ENCODE measurements at regions not wholly inside any gene's neighbourhood (a gene's known extent, or its start where the extent isn't known, plus 50 kb on each side); places are given as distances from the start of the nearest gene placed in this dataset.

DNA sequence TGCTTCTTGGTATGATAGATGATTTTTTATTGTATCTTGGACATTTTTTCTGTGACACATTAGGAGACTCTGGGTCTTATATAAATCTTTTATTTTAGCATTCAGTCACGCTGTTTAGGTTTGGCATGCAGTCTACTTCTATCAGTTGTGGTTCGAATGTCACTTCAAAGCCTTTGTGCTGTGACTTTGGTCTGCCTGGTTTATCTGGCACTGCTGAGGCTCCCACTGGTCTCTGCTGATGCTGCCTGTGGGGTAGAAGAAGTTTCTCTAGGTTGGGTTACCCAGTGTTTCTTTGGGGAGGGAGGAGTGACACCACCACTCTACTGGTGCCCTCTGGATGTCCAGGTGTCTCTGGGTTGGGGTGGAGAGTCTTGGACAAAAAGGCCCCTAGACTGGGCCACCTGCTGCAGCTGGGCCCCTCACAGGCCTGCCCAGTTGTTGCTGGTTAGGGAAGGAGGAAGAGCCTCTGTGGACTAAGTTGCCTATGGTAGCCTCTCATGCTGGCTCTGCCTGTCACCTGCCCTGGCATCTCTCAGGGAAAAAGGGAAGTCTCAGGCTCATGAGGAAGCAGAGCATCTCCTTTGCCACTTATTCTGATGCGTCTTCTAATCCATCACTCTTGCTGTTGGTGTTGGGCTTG is 115.4 kb upstream of the HS6ST1 start:
- H3K4me3 Mint-ChIP-seq: no peak overlapping the region
- intact Hi-C loops (cut with micrococcal nuclease): no loop called here
- peaks cover 15% of the 10 kb centered on the region for H3K27me3 Mint-ChIP-seq (ENCODE audit: low read depth)
- CTCF ChIA-PET: no interaction called here
- no peak for DNase-seq
- peaks cover 13% of the 10 kb centered on the region for H3K9me3 Mint-ChIP-seq
- no peaks in the 10 kb centered on the region for H3K36me3 Mint-ChIP-seq (ENCODE audit: low read depth)
- H3K4me1 Mint-ChIP-seq (ENCODE audit: low read depth): no peaks in the 10 kb centered on the region
- H3K27ac Mint-ChIP-seq: no peak overlapping the region

DNA sequence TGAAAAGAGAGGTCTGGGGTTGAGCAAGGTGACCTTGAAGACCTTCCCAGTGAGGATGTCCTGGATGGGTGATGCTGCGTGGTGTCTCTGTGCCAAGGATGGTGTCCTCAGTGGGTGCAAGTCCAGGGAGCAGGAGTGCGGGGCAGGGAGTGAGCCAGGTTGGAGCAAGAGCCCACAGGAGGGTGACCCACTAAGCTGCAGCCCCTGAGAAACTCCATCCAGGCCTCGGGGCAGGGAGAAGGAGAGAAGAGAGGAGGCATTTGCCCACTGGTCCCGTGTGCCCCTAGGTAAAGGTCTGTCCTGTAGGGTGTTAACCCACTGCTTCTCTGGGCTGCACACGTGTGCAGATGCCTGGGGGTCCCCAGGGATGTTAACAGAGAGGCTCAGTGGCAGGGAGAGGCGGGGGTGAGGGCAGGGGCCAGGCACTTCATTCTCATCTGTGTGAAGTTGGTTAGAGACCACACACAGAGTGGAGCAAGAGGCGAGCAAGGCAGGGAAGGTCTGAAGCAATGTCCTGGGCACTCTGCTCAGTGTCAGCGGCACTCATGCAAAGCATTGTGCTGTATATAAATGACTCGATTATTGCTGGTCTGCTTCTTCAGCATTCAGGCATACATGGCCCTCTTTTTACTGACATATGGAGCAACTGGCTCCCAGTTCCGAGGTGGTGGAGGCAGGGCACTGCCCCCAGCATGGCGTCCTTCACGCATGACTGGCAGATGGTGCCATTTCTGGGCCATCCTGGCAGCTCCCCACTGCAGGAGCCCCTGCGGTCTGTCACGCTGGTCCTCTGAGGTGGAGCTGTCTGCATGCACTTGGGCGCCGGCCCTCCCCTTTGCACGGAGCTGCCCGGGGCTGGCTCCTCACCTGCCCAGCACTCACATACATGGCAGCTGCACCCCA is 117.2 kb upstream of the HS6ST1 start:
- no peak for DNase-seq
- Mint-ChIP-seq H3K4me3 (no peak overlapping the region), H3K27me3 (ENCODE audit: low read depth) (peaks cover 12% of the 10 kb centered on the region), H3K27ac (no peak overlapping the region), H3K4me1 (ENCODE audit: low read depth) (no peaks in the 10 kb centered on the region), H3K9me3 (peaks cover 1% of the 10 kb centered on the region), H3K36me3 (ENCODE audit: low read depth) (no peaks in the 10 kb centered on the region)
- CTCF ChIA-PET: no interaction called here
- intact Hi-C loops (cut with micrococcal nuclease): no loop called here

DNA sequence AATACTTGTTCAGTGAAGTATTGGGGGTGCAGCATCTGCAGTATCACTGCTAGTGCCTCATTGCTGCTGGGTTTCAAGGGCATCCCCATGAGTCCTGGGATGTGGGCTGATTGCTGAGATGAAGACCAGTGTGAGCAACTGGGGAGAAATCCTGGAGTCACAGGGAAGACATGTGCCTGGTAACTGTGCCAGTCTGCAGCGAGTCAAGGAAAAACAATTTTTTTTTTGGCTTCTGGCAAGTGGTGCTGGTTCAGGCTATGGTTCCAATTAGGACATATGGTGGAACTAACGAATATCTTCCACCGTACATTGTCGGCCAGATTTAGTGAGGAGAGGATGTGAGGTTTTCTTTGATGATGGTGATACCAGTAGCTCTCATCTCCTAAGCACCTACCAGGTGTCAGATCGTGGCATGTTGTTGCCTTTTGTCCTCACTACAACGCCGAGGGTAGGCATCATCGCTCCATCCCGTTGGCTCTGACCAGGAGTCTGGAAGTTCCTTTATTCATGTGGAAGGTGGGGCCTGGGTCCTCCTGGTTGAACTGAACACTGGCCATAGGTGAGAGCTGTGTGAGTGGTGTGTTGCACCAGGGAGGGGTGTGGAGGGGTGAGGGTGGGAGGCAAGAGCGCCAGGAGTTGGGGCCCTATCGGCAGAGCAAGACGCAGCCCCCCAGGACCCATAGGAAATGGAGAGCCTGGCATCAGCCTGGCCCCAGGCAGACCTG is 118.0 kb upstream of the HS6ST1 start:
- CTCF ChIA-PET: no interaction called here
- Mint-ChIP-seq H3K27ac (no peak overlapping the region), H3K4me1 (ENCODE audit: low read depth) (no peaks in the 10 kb centered on the region), H3K27me3 (ENCODE audit: low read depth) (peaks cover 12% of the 10 kb centered on the region), H3K9me3 (peaks cover 1% of the 10 kb centered on the region), H3K36me3 (ENCODE audit: low read depth) (no peaks in the 10 kb centered on the region), H3K4me3 (no peak overlapping the region)
- DNase-seq: no peak
- intact Hi-C loops (cut with micrococcal nuclease): no loop called here

GRCh38 chr2:128437204-128437565 is 118.5 kb upstream of the HS6ST1 start:
- intact Hi-C loops (cut with micrococcal nuclease): no loop called here
- no peaks in the 10 kb centered on the region for H3K4me1 Mint-ChIP-seq (ENCODE audit: low read depth)
- H3K4me3 Mint-ChIP-seq: no peak overlapping the region
- H3K36me3 Mint-ChIP-seq (ENCODE audit: low read depth): no peaks in the 10 kb centered on the region
- DNase-seq: no peak
- H3K27ac Mint-ChIP-seq: no peak overlapping the region
- CTCF ChIA-PET: no interaction called here
- peaks cover 12% of the 10 kb centered on the region for H3K27me3 Mint-ChIP-seq (ENCODE audit: low read depth)
- peaks cover 1% of the 10 kb centered on the region for H3K9me3 Mint-ChIP-seq

DNA sequence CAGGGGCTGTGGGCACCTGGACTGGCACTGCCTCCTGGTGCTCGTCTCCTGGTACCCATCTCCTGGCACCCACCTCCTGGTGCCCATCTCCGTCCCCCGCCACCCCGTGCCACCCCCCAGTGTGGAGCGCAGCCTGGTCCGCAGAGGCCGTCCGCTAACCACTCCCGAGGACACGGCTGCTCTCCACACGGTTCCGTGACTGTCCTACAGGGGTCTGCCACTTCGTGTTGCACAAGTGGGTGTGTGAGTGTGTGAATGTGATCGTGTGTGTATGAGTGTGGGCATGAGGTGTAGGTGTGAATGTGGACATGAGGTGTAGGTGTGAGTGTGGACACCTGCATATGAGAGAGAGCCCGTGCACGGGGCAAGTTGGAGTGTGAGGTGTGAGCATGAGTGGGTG is 119.4 kb upstream of the HS6ST1 start:
- no peak for DNase-seq
- no peak overlapping the region for H3K4me3 Mint-ChIP-seq
- H3K27ac Mint-ChIP-seq: no peak overlapping the region
- no peaks in the 10 kb centered on the region for H3K36me3 Mint-ChIP-seq (ENCODE audit: low read depth)
- H3K27me3 Mint-ChIP-seq (ENCODE audit: low read depth): peaks cover 12% of the 10 kb centered on the region
- no peaks in the 10 kb centered on the region for H3K9me3 Mint-ChIP-seq
- CTCF ChIA-PET: no interaction called here
- intact Hi-C loops (cut with micrococcal nuclease): no loop called here
- H3K4me1 Mint-ChIP-seq (ENCODE audit: low read depth): no peaks in the 10 kb centered on the region

GRCh38 chr2:128438586-128438985 is 119.9 kb upstream of the HS6ST1 start:
- Mint-ChIP-seq H3K4me3 (no peak overlapping the region), H3K27me3 (ENCODE audit: low read depth) (peaks cover 12% of the 10 kb centered on the region), H3K27ac (no peak overlapping the region), H3K9me3 (no peaks in the 10 kb centered on the region), H3K4me1 (ENCODE audit: low read depth) (no peaks in the 10 kb centered on the region), H3K36me3 (ENCODE audit: low read depth) (no peaks in the 10 kb centered on the region)
- intact Hi-C loops (cut with micrococcal nuclease): no loop called here
- CTCF ChIA-PET: no interaction called here
- DNase-seq: no peak

DNA sequence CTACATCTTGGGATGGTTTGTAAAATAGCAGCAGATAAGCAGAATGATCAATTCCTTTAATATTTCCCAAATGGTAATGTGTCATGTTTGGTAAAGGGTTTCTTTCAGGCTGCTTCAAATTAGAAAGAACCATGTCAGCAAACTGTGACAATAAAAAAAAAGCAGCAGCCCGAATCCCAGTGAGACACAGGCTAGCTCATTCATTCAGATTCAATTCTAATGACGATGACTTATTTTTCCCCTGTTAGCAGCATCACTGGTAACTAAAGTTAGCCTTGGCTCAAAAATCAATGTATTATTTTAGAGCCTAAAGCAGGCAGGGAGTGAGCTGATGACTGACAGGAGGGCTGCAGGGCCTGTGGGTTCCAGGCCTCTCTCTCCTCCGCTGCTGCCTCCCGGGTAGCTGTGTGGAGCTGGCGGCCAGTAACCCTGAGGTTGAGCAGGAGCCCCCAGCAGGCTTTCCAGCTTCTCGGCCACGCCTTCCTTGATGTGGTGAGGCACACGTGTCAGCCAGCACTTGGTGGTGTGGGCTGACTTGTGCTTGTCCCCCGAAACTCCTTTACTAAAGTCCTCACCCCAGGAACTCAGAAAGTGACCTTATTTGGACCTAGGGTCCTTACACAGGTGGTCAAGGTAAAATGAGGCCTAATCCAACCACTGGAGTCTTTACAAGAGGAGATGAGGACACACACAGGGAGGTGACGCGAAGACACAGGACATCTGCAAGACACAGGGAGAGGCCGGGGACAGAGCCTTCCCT is 120.5 kb upstream of the HS6ST1 start:
- intact Hi-C loops (cut with micrococcal nuclease): no loop called here
- Mint-ChIP-seq H3K4me3 (no peak overlapping the region), H3K27me3 (ENCODE audit: low read depth) (peaks cover 12% of the 10 kb centered on the region), H3K27ac (no peak overlapping the region), H3K36me3 (ENCODE audit: low read depth) (no peaks in the 10 kb centered on the region), H3K9me3 (no peaks in the 10 kb centered on the region), H3K4me1 (ENCODE audit: low read depth) (no peaks in the 10 kb centered on the region)
- no peak for DNase-seq
- CTCF ChIA-PET: no interaction called here

GRCh38 chr2:128439791-128440665 is 121.4 kb upstream of the HS6ST1 start:
- CTCF ChIA-PET: interaction anchor here (0.5 kb wide), 1 partner anchor 187 kb away, joined by 3 read pairs; no protein-coding TSS in a partner anchor
- Mint-ChIP-seq H3K9me3 (no peaks in the 10 kb centered on the region), H3K27ac (no peak overlapping the region), H3K4me3 (no peak overlapping the region), H3K4me1 (ENCODE audit: low read depth) (no peaks in the 10 kb centered on the region), H3K27me3 (ENCODE audit: low read depth) (peaks cover 12% of the 10 kb centered on the region), H3K36me3 (ENCODE audit: low read depth) (no peaks in the 10 kb centered on the region)
- DNase-seq: no peak
- intact Hi-C loops (cut with micrococcal nuclease): no loop called here

DNA sequence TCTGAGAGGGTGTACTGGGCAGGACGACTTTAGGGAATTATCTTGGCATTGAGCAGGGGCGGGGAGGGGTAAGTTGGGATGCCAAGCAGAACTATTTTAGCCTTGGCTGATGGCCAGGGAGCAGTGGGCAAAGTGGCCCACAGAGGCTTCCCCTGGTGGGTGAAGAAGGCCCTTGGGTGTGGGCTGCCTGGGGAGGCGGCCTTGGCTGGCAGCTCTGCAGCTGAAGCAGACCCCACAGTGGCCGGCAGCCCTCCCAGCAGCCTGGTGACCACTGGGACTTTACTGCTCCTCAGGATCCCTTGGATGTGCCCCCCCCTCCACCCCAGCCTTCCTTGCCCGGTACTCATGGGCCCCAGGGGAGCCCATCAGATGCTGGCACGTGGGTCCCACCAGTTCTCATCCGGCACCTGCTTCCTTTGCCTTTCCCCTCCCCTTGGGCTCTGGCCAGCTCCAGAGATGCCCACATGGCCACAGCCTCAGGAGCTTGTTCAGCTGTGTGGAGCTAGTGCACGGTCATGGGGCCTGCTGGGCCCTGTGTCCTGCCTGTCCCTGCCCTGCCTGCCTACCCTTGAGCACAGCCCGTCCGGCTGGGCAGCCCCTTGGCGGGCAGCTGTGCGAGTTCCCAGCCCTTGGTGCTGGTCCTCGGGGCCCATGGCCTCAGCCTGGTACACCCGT is 122.1 kb upstream of the HS6ST1 start:
- DNase-seq: no peak
- CTCF ChIA-PET: interaction anchor here (0.5 kb wide), 1 partner anchor 187 kb away, joined by 3 read pairs; no protein-coding TSS in a partner anchor
- Mint-ChIP-seq H3K27ac (no peak overlapping the region), H3K4me1 (ENCODE audit: low read depth) (no peaks in the 10 kb centered on the region), H3K36me3 (ENCODE audit: low read depth) (no peaks in the 10 kb centered on the region), H3K9me3 (no peaks in the 10 kb centered on the region), H3K27me3 (ENCODE audit: low read depth) (peaks cover 10% of the 10 kb centered on the region), H3K4me3 (no peak overlapping the region)
- intact Hi-C loops (cut with micrococcal nuclease): no loop called here

DNA sequence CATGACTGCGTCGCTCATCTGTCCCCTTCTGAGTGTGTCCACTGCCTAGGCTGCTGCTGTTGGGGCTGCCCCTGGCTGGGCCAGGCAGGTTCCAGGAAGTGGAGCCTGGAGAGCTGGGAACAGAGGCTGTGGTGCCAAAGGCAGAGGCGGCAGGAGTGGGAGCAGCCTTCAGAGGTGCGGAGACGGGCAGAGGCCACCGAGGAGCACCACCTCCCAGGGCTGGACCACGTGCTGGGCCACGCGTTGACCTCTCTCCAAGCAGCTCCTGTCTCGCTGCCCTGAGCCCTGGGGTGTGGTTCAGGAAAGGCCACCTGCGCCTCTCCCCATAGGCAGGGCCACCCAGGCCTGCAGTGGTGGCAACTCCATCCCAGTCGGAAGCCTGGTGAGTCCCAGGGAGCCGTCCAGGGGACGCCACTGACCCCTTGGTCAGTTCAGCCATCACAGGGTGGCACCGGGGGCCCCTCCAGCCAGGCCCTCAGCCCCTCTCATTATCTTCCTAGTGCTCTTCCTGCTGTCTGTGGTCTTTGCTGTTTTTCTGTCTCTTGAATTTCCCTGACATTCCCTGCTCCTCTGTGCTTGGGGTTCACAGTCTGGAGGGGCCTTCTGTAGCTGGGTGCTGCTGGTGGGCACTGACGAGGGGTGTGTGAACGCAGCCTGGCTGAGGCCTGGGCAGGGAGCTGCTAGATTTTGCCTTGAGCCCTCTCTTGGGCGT is 122.8 kb upstream of the HS6ST1 start:
- peaks cover 8% of the 10 kb centered on the region for H3K27me3 Mint-ChIP-seq (ENCODE audit: low read depth)
- no peak overlapping the region for H3K27ac Mint-ChIP-seq
- no peaks in the 10 kb centered on the region for H3K36me3 Mint-ChIP-seq (ENCODE audit: low read depth)
- CTCF ChIA-PET: no interaction called here
- no peaks in the 10 kb centered on the region for H3K9me3 Mint-ChIP-seq
- H3K4me3 Mint-ChIP-seq: no peak overlapping the region
- no peak for DNase-seq
- no peaks in the 10 kb centered on the region for H3K4me1 Mint-ChIP-seq (ENCODE audit: low read depth)
- intact Hi-C loops (cut with micrococcal nuclease): no loop called here

Measured in activated naive CD4-positive, alpha-beta T cell treated with anti-CD3 and anti-CD28 coated beads for 36 hours (primary cell).